Fibroblast of villous mesenchyme (primary cell): ENCODE measurements at regions not wholly inside any gene's neighbourhood (a gene's known extent, or its start where the extent isn't known, plus 50 kb on each side); places are given as distances from the start of the nearest gene placed in this dataset.
"Not testable (repeated sequence)": the region's sequence is repeated elsewhere in the genome, so short reads cannot be mapped to it uniquely, and the experiment has no call there.

Experiments
- DNase-seq: peaks from one replicate; pipeline ENCODE4 v3.0.0-alpha.2; 2010; ENCODE audit warnings: low read depth
- H3K4me3 ChIP-seq: 2 replicates; pipeline ENCODE4 v1.5.1; 2011; ENCODE audit warnings: low read depth, mild to moderate bottlenecking, low read length
- CTCF ChIP-seq: IDR thresholded peaks from 2 replicates; pipeline ENCODE4 v1.5.1; 2012; ENCODE audit warnings: low read depth, mild to moderate bottlenecking, low read length; ENCODE audit not compliant: insufficient read depth

GRCh38 chr13:73167028-73167820 lies 108.4 kb downstream of the KLF5 start:
- H3K4me3 ChIP-seq, result no peak overlapping the region
- DNase-seq, result peak; percentile 35
- TF ChIP-seq CTCF, result no peak

DNA sequence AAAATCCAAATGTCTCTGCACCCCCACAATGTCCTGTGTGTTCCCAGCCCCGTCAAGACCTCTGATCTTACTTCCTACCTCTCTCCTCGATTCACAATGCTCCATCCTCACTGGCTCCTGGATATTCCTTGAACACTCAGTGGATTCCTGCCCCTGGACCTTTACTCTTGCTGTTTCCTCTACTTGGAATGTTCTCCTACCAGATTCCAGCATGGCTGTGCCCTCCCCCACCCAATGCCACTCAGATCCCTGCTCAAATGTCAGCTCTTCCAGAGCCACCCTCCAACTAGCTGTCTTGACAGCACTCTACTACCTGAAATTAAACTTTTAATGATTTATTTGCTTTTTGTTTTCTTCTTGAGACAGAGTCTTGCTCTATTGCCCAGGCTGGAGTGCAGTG lies 107.4 kb downstream of the KLF5 start:
- no peak overlapping the region for H3K4me3 ChIP-seq
- no peak for TF ChIP-seq CTCF
- DNase-seq, result no peak

DNA sequence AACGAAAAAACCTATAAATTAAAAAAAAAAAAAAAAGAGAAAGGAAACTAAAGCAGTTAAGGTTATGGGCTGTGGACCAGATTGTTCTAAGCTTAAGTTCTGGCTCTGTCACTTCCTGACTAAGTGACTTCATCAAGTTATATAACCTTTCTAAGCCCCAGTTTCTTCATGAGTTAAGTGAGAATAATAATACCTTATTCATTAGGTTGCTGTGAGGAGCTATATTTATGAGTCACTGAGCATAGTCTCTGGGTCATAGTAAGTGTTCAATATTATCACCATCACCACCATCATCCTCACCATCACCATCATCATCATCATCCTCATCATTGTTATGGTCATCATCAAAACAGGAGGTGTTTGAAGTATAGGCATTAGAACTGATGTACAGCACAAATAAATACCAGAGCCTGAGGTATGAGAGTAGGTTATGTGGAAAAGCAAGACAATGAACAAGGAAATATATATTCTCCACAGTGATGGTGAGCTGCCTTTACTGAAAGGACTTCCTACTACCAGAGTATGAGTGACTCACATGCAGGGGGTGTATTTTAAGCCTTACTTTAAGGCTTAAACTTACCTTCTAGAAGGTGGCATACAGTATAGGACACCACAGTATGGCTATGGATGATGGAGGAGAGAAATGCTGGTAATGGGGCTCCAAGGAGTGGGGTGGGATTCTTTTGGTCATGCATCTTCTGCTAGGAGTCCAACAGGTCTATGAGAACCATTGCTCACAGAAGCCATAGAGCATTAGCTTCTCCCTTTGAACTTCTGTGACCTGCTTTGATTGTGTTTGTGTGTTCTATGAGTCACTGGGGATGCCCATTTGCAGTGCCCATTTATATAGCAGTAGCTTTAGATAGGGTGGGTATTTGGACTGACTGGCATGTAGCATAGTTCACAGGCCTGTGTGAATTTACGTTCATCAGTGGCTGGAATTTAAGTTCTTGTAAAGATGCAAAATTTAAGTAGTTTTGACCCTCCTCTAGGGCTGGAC lies 104.4 kb downstream of the KLF5 start:
- TF ChIP-seq CTCF, result no peak
- H3K4me3 ChIP-seq, result no peak overlapping the region
- no peak for DNase-seq

- H3K4me3 ChIP-seq, DNase-seq: not testable (repeated sequence)
These were observed 101.7 kb downstream of the KLF5 start for GRCh38 chr13:73160371-73161031.

GRCh38 chr13:73158851-73159250 lies 100.0 kb downstream of the KLF5 start:
- no peak for TF ChIP-seq CTCF
- no peak overlapping the region for H3K4me3 ChIP-seq
- no peak for DNase-seq

DNA sequence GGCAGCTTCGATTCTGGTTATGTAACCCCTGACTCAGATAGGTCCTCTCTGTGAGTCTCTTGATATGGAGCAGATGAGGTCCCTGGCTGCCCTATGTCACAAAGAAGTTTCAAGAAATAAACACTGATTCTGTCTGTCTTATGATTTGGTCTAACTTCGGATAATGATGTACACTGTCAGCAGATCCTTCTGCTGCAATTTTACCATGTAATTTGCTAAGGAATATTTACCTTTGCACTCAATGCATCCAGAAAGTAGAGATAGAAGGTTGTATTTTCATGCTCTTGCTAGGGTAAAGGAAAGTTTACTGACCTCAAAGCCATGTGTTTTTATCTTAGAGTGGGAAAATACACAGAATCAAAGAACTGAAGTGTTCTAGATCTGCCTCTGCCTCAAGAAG lies 98.2 kb downstream of the KLF5 start:
- no peak overlapping the region for H3K4me3 ChIP-seq
- DNase-seq, result no peak
- no peak for TF ChIP-seq CTCF

GRCh38 chr13:73146707-73147106 lies 87.9 kb downstream of the KLF5 start:
- DNase-seq, result peak; percentile 26
- H3K4me3 ChIP-seq, result no peak overlapping the region
- no peak for TF ChIP-seq CTCF
